Gastrocnemius medialis (tissue), 4 donors: ENCODE measurements at regions not wholly inside any gene's neighbourhood (a gene's known extent, or its start where the extent isn't known, plus 50 kb on each side); places are given as distances from the start of the nearest gene placed in this dataset.

Source experiments
- POLR2A ChIP-seq, 2 donors: fragments of 450-650 bp; IDR thresholded peaks; one replicate each; pipeline ENCODE4 v1.6.1; 2017; ENCODE audit warnings: antibody characterized with exemption in 2 of 2, mild to moderate bottlenecking in 2 of 2, moderate library complexity in 2 of 2
- TF ChIP-seq, protein P1 (sequence below), 5 experiments: fragments of 450-650 bp in 3 of 5; fragments of 200-600 bp in 2 of 5; sonication (generic) in 2 of 5; IDR thresholded peaks in 4 of 5; conservative IDR thresholded peaks in 1 of 5; 1 replicate in 4 of 5; 2 replicates in 1 of 5; pipeline ENCODE4 v1.5.1; 2016 to 2019; ENCODE audit warnings: antibody characterized with exemption in 5 of 5, mild to moderate bottlenecking in 3 of 5, moderate library complexity in 3 of 5

DNA sequence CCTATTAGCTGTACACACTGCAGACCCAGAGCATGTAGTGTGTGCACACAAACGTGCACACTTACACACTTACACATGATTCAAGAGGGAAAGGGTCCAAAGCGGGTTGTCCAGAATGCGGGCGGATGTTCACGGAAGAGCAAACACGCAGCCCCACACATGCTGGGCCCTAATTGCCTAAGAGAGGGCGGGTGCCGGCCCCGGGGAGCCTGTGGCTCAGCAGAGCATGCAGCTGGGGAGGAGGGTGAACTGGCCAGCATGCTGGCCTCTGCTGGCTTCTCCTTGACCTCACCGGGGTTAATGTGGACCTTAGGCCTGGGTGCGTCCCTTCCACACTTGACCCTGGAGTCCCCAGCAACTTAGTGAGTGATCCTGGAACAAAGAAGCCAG, 816.3 kb downstream of the BRD1 start:
- TF ChIP-seq, protein P1, sequence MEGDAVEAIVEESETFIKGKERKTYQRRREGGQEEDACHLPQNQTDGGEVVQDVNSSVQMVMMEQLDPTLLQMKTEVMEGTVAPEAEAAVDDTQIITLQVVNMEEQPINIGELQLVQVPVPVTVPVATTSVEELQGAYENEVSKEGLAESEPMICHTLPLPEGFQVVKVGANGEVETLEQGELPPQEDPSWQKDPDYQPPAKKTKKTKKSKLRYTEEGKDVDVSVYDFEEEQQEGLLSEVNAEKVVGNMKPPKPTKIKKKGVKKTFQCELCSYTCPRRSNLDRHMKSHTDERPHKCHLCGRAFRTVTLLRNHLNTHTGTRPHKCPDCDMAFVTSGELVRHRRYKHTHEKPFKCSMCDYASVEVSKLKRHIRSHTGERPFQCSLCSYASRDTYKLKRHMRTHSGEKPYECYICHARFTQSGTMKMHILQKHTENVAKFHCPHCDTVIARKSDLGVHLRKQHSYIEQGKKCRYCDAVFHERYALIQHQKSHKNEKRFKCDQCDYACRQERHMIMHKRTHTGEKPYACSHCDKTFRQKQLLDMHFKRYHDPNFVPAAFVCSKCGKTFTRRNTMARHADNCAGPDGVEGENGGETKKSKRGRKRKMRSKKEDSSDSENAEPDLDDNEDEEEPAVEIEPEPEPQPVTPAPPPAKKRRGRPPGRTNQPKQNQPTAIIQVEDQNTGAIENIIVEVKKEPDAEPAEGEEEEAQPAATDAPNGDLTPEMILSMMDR (IDR thresholded peaks at IDR 0.05 in 4 of 5, conservative IDR thresholded peaks at IDR 0.05 in 1 of 5): no peak
- TF ChIP-seq POLR2A (IDR thresholded peaks at IDR 0.05): no peak
